Brain microvascular endothelial cell (primary cell): ENCODE measurements at regions not wholly inside any gene's neighbourhood (a gene's known extent, or its start where the extent isn't known, plus 50 kb on each side); places are given as distances from the start of the nearest gene placed in this dataset.

Experiments used
- DNase-seq: peaks from one replicate; pipeline ENCODE4 v3.0.0-alpha.2; 2020
- H3K27ac ChIP-seq: fragments of 250-450 bp; sonication (Bioruptor Pico); 2 replicates; pipeline ENCODE4 v1.5.1; 2020; ENCODE audit warnings: mild to moderate bottlenecking, moderate library complexity
- H3K27me3 ChIP-seq: fragments of 250-450 bp; sonication (Bioruptor Pico); replicated peaks from 2 replicates; pipeline ENCODE4 v1.5.1; 2020; ENCODE audit warnings: mild to moderate bottlenecking
- H3K36me3 ChIP-seq: fragments of 250-450 bp; sonication (Bioruptor Pico); replicated peaks from 2 replicates; pipeline ENCODE4 v1.5.1; 2020; ENCODE audit warnings: mild to moderate bottlenecking
- H3K4me3 ChIP-seq: 2 replicates; pipeline ENCODE4 v1.5.1; 2011; ENCODE audit warnings: low read depth, mild to moderate bottlenecking, control low read depth, low read length, moderate library complexity
- in situ Hi-C: cut with HindIII; loops from 2 replicates; pipeline ENCODE4 v1.10.0; 2017; ENCODE audit warnings: low sequenced_read_pairs, low pct_ligation_motif_present
- TF ChIP-seq, protein P1 (sequence below): IDR thresholded peaks from 2 replicates; pipeline ENCODE4 v1.5.1; 2011; ENCODE audit warnings: low read depth, mild to moderate bottlenecking, moderate library complexity, low read length, control low read depth, inconsistent platforms; ENCODE audit errors: missing control alignments

DNA sequence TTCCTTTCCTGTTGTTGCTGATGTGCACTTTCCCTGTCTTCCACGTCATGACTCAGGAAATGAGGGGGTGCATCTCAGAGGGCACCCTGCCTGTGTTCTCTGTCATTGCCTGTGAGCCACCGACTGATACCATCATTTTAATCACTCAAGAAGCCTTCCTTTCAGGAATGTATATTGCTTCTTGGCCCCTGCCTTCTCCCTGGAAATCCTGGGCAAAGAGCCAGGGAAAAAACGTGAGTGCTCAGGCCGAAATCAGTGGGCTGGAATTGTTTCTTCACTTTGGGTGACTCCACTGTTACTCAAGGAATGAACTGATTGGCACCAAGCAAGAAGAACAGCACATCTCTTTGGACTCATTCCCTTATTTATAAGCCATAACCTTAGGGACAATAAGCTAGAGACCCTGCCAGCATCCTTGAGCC lies 126.1 kb downstream of the SNX18 start:
- H3K36me3 ChIP-seq: no peaks in the 10 kb centered on the region
- in situ Hi-C loops: no loop called here
- no peak overlapping the region for H3K4me3 ChIP-seq
- no peak overlapping the region for H3K27ac ChIP-seq
- peak; percentile 59 for DNase-seq
- no peaks in the 10 kb centered on the region for H3K27me3 ChIP-seq
- TF ChIP-seq, protein P1, sequence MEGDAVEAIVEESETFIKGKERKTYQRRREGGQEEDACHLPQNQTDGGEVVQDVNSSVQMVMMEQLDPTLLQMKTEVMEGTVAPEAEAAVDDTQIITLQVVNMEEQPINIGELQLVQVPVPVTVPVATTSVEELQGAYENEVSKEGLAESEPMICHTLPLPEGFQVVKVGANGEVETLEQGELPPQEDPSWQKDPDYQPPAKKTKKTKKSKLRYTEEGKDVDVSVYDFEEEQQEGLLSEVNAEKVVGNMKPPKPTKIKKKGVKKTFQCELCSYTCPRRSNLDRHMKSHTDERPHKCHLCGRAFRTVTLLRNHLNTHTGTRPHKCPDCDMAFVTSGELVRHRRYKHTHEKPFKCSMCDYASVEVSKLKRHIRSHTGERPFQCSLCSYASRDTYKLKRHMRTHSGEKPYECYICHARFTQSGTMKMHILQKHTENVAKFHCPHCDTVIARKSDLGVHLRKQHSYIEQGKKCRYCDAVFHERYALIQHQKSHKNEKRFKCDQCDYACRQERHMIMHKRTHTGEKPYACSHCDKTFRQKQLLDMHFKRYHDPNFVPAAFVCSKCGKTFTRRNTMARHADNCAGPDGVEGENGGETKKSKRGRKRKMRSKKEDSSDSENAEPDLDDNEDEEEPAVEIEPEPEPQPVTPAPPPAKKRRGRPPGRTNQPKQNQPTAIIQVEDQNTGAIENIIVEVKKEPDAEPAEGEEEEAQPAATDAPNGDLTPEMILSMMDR: no peak

DNA sequence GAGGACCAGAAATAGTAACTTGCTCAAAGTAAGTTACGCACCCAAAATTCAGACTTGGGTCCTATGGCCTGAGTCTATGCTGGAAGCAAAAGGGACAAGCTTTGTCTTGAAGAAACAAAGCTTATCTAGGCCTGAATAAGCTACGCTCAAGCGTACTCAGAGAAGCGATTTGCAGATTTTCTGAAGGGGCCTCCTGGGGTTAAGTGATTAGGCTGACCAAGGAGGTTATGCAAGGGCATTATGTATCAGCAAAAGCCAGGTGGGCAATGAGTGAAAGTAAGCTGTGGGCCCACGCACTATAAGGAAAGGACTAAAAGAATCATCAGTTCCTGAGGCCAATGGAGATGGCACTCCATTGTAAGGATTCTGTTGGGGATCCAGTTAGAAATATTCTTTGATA lies 122.1 kb downstream of the SNX18 start:
- H3K27me3 ChIP-seq: no peaks in the 10 kb centered on the region
- no peak for DNase-seq
- H3K27ac ChIP-seq: no peak overlapping the region
- no peaks in the 10 kb centered on the region for H3K36me3 ChIP-seq
- no peak overlapping the region for H3K4me3 ChIP-seq
- TF ChIP-seq, protein P1: no peak
- in situ Hi-C loops: no loop called here

DNA sequence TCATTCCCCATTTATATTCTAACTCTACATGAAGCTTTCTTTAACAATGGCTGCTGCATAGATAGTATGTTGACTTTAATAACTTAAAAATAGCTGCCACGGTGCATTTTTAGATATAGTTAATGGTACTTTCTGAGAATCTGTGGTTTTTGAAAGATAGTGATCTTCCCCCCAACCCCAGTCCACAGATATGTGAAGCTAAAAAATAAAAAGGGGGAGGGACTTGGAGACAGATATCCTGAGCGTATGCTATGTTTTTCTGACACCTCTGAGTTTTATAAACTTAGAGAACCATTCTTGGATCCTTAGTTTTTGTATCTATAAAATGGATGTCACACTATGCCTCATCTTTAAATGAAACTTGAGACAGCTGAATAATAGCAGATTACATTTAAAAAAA lies 120.5 kb downstream of the SNX18 start:
- TF ChIP-seq, protein P1: no peak
- no peak overlapping the region for H3K4me3 ChIP-seq
- DNase-seq: no peak
- in situ Hi-C loops: no loop called here
- no peaks in the 10 kb centered on the region for H3K36me3 ChIP-seq
- H3K27ac ChIP-seq: no peak overlapping the region
- no peaks in the 10 kb centered on the region for H3K27me3 ChIP-seq

GRCh38 chr5:54637654-54638053 lies 120.1 kb downstream of the SNX18 start:
- TF ChIP-seq, protein P1: no peak
- in situ Hi-C loops: no loop called here
- DNase-seq: peak; percentile 21

GRCh38 chr5:54634089-54634488 lies 116.5 kb downstream of the SNX18 start:
- TF ChIP-seq, protein P1: no peak
- Histone ChIP-seq H3K27me3 (no peaks in the 10 kb centered on the region), H3K27ac (no peak overlapping the region), H3K36me3 (no peaks in the 10 kb centered on the region), H3K4me3 (no peak overlapping the region)
- in situ Hi-C loops: no loop called here
- DNase-seq: no peak

More at GRCh38 chr5:54637654-54638053, 120.1 kb downstream of the SNX18 start:
- Histone ChIP-seq H3K4me3 (no peak overlapping the region), H3K27me3 (no peaks in the 10 kb centered on the region), H3K27ac (no peak overlapping the region), H3K36me3 (no peaks in the 10 kb centered on the region)

- in situ Hi-C loops: no loop called here
- H3K36me3 ChIP-seq: no peaks in the 10 kb centered on the region
- no peak overlapping the region for H3K4me3 ChIP-seq
- TF ChIP-seq, protein P1: no peak
- no peaks in the 10 kb centered on the region for H3K27me3 ChIP-seq
- no peak overlapping the region for H3K27ac ChIP-seq
- no peak for DNase-seq
Observed at GRCh38 chr5:54632131-54632701, 114.7 kb downstream of the SNX18 start.
